ENCODE measurements at regions not wholly inside any gene's neighbourhood (a gene's known extent, or its start where the extent isn't known, plus 50 kb on each side); places are given as distances from the start of the nearest gene placed in this dataset.

GRCh38 chr21:19268686-19269085 lies 865.1 kb upstream of the TMPRSS15 start:
- no peak overlapping the region for H3K27ac ChIP-seq (ENCODE audit: low read depth, low read length)
- no peaks in the 10 kb centered on the region for H3K9me3 ChIP-seq (ENCODE audit: control insufficient read depth, insufficient read depth, low read length)
- no peak overlapping the region for H3K4me3 ChIP-seq (ENCODE audit: low read depth, low read length)
- H3K36me3 ChIP-seq (ENCODE audit: control insufficient read depth, insufficient read depth, low read length): no peaks in the 10 kb centered on the region
- H3K4me1 ChIP-seq (ENCODE audit: control insufficient read depth, insufficient read depth, low read length): no peaks in the 10 kb centered on the region
- H3K27me3 ChIP-seq (ENCODE audit: control insufficient read depth, insufficient read depth, low read length): no peaks in the 10 kb centered on the region
- no CpG with 5 or more reads among the region's 3 CpGs for WGBS (ENCODE audit: insufficient coverage)
- no peak for DNase-seq (ENCODE audit: low read depth in 4 of 6, low spot score in 6 of 6)

GRCh38 chr21:19275065-19275464 lies 871.5 kb upstream of the TMPRSS15 start:
- no CpG with 5 or more reads among the region's 2 CpGs for WGBS (ENCODE audit: insufficient coverage)
- Histone ChIP-seq H3K27me3 (ENCODE audit: control insufficient read depth, insufficient read depth, low read length) (no peaks in the 10 kb centered on the region), H3K9me3 (ENCODE audit: control insufficient read depth, insufficient read depth, low read length) (no peaks in the 10 kb centered on the region), H3K27ac (ENCODE audit: low read depth, low read length) (no peak overlapping the region), H3K4me1 (ENCODE audit: control insufficient read depth, insufficient read depth, low read length) (no peaks in the 10 kb centered on the region), H3K4me3 (ENCODE audit: low read depth, low read length) (no peak overlapping the region), H3K36me3 (ENCODE audit: control insufficient read depth, insufficient read depth, low read length) (no peaks in the 10 kb centered on the region)
- no peak for DNase-seq (ENCODE audit: low read depth in 4 of 6, low spot score in 6 of 6)

- 100% methylated on average over 1 of the region's 4 CpGs for WGBS (ENCODE audit: insufficient coverage)
- H3K4me3 ChIP-seq (ENCODE audit: low read depth, low read length): no peak overlapping the region
- no peak overlapping the region for H3K27ac ChIP-seq (ENCODE audit: low read depth, low read length)
- no peaks in the 10 kb centered on the region for H3K27me3 ChIP-seq (ENCODE audit: control insufficient read depth, insufficient read depth, low read length)
- no peaks in the 10 kb centered on the region for H3K9me3 ChIP-seq (ENCODE audit: control insufficient read depth, insufficient read depth, low read length)
- DNase-seq (ENCODE audit: low read depth in 4 of 6, low spot score in 6 of 6): no peak
- no peaks in the 10 kb centered on the region for H3K36me3 ChIP-seq (ENCODE audit: control insufficient read depth, insufficient read depth, low read length)
- no peaks in the 10 kb centered on the region for H3K4me1 ChIP-seq (ENCODE audit: control insufficient read depth, insufficient read depth, low read length)
Observed at GRCh38 chr21:19276665-19277064, 873.1 kb upstream of the TMPRSS15 start.

- Histone ChIP-seq H3K36me3 (ENCODE audit: control insufficient read depth, insufficient read depth, low read length) (no peaks in the 10 kb centered on the region), H3K27me3 (ENCODE audit: control insufficient read depth, insufficient read depth, low read length) (no peaks in the 10 kb centered on the region), H3K27ac (ENCODE audit: low read depth, low read length) (no peak overlapping the region), H3K4me1 (ENCODE audit: control insufficient read depth, insufficient read depth, low read length) (no peaks in the 10 kb centered on the region), H3K9me3 (ENCODE audit: control insufficient read depth, insufficient read depth, low read length) (no peaks in the 10 kb centered on the region), H3K4me3 (ENCODE audit: low read depth, low read length) (no peak overlapping the region)
- peak in 1 of 6 donors; percentile 76 for DNase-seq (ENCODE audit: low read depth in 4 of 6, low spot score in 6 of 6)
- no CpG with 5 or more reads among the region's 2 CpGs for WGBS (ENCODE audit: insufficient coverage)
Observed at GRCh38 chr21:19286876-19287275, 883.3 kb upstream of the TMPRSS15 start.

GRCh38 chr21:19290328-19290727 lies 886.7 kb upstream of the TMPRSS15 start:
- Histone ChIP-seq H3K27me3 (ENCODE audit: control insufficient read depth, insufficient read depth, low read length) (no peaks in the 10 kb centered on the region), H3K9me3 (ENCODE audit: control insufficient read depth, insufficient read depth, low read length) (no peaks in the 10 kb centered on the region), H3K36me3 (ENCODE audit: control insufficient read depth, insufficient read depth, low read length) (no peaks in the 10 kb centered on the region), H3K27ac (ENCODE audit: low read depth, low read length) (no peak overlapping the region), H3K4me1 (ENCODE audit: control insufficient read depth, insufficient read depth, low read length) (no peaks in the 10 kb centered on the region), H3K4me3 (ENCODE audit: low read depth, low read length) (no peak overlapping the region)
- DNase-seq (ENCODE audit: low read depth in 4 of 6, low spot score in 6 of 6): no peak

- no peak overlapping the region for H3K27ac ChIP-seq (ENCODE audit: low read depth, low read length)
- WGBS (ENCODE audit: insufficient coverage): no CpG with 5 or more reads among the region's 1 CpG
- no peaks in the 10 kb centered on the region for H3K4me1 ChIP-seq (ENCODE audit: control insufficient read depth, insufficient read depth, low read length)
- peaks cover 5% of the 10 kb centered on the region for H3K9me3 ChIP-seq (ENCODE audit: control insufficient read depth, insufficient read depth, low read length)
- no peak overlapping the region for H3K4me3 ChIP-seq (ENCODE audit: low read depth, low read length)
- no peaks in the 10 kb centered on the region for H3K36me3 ChIP-seq (ENCODE audit: control insufficient read depth, insufficient read depth, low read length)
- DNase-seq (ENCODE audit: low read depth in 4 of 6, low spot score in 6 of 6): peak in 1 of 6 donors; percentile 55
- no peaks in the 10 kb centered on the region for H3K27me3 ChIP-seq (ENCODE audit: control insufficient read depth, insufficient read depth, low read length)
Observed at GRCh38 chr21:19320291-19320690, 916.7 kb upstream of the TMPRSS15 start.

GRCh38 chr21:19321688-19322087 lies 918.1 kb upstream of the TMPRSS15 start:
- H3K4me3 ChIP-seq (ENCODE audit: low read depth, low read length): no peak overlapping the region
- no CpG with 5 or more reads among the region's 3 CpGs for WGBS (ENCODE audit: insufficient coverage)
- no peaks in the 10 kb centered on the region for H3K36me3 ChIP-seq (ENCODE audit: control insufficient read depth, insufficient read depth, low read length)
- no peaks in the 10 kb centered on the region for H3K27me3 ChIP-seq (ENCODE audit: control insufficient read depth, insufficient read depth, low read length)
- no peak for DNase-seq (ENCODE audit: low read depth in 4 of 6, low spot score in 6 of 6)
- peaks cover 4% of the 10 kb centered on the region for H3K9me3 ChIP-seq (ENCODE audit: control insufficient read depth, insufficient read depth, low read length)
- no peak overlapping the region for H3K27ac ChIP-seq (ENCODE audit: low read depth, low read length)
- no peaks in the 10 kb centered on the region for H3K4me1 ChIP-seq (ENCODE audit: control insufficient read depth, insufficient read depth, low read length)

- H3K36me3 ChIP-seq (ENCODE audit: control insufficient read depth, insufficient read depth, low read length): no peaks in the 10 kb centered on the region
- DNase-seq (ENCODE audit: low read depth in 4 of 6, low spot score in 6 of 6): peak in 4 of 6 donors; percentile 5 to 61 (median 28)
- H3K27me3 ChIP-seq (ENCODE audit: control insufficient read depth, insufficient read depth, low read length): no peaks in the 10 kb centered on the region
- no peak overlapping the region for H3K27ac ChIP-seq (ENCODE audit: low read depth, low read length)
- H3K4me3 ChIP-seq (ENCODE audit: low read depth, low read length): no peak overlapping the region
- WGBS (ENCODE audit: insufficient coverage): no CpG with 5 or more reads among the region's 1 CpG
- no peaks in the 10 kb centered on the region for H3K4me1 ChIP-seq (ENCODE audit: control insufficient read depth, insufficient read depth, low read length)
- H3K9me3 ChIP-seq (ENCODE audit: control insufficient read depth, insufficient read depth, low read length): no peaks in the 10 kb centered on the region
Observed at GRCh38 chr21:19322360-19322759, 918.8 kb upstream of the TMPRSS15 start.

- H3K4me3 ChIP-seq (ENCODE audit: low read depth, low read length): no peak overlapping the region
- H3K4me1 ChIP-seq (ENCODE audit: control insufficient read depth, insufficient read depth, low read length): no peaks in the 10 kb centered on the region
- H3K9me3 ChIP-seq (ENCODE audit: control insufficient read depth, insufficient read depth, low read length): no peaks in the 10 kb centered on the region
- peak in 1 of 6 donors; percentile 14 for DNase-seq (ENCODE audit: low read depth in 4 of 6, low spot score in 6 of 6)
- no CpG with 5 or more reads among the region's 6 CpGs for WGBS (ENCODE audit: insufficient coverage)
- no peaks in the 10 kb centered on the region for H3K27me3 ChIP-seq (ENCODE audit: control insufficient read depth, insufficient read depth, low read length)
- no peaks in the 10 kb centered on the region for H3K36me3 ChIP-seq (ENCODE audit: control insufficient read depth, insufficient read depth, low read length)
- H3K27ac ChIP-seq (ENCODE audit: low read depth, low read length): no peak overlapping the region
Observed at GRCh38 chr21:19326531-19327319, 923.1 kb upstream of the TMPRSS15 start.

GRCh38 chr21:19328954-19329353 lies 925.4 kb upstream of the TMPRSS15 start:
- no peak overlapping the region for H3K27ac ChIP-seq (ENCODE audit: low read depth, low read length)
- H3K9me3 ChIP-seq (ENCODE audit: control insufficient read depth, insufficient read depth, low read length): peaks cover 2% of the 10 kb centered on the region
- H3K4me1 ChIP-seq (ENCODE audit: control insufficient read depth, insufficient read depth, low read length): no peaks in the 10 kb centered on the region
- H3K36me3 ChIP-seq (ENCODE audit: control insufficient read depth, insufficient read depth, low read length): no peaks in the 10 kb centered on the region
- DNase-seq (ENCODE audit: low read depth in 4 of 6, low spot score in 6 of 6): no peak
- WGBS (ENCODE audit: insufficient coverage): 100% methylated on average over 4 of the region's 5 CpGs
- H3K27me3 ChIP-seq (ENCODE audit: control insufficient read depth, insufficient read depth, low read length): no peaks in the 10 kb centered on the region
- H3K4me3 ChIP-seq (ENCODE audit: low read depth, low read length): no peak overlapping the region

All from spinal cord (tissue), 9 donors.